Right forelimb (tissue), 1 donor: ENCODE measurements at regions not wholly inside any gene's neighbourhood (a gene's known extent, or its start where the extent isn't known, plus 50 kb on each side); places are given as distances from the start of the nearest gene placed in this dataset.

ENCODE experiments used
- DNase-seq: peaks from one replicate; pipeline ENCODE4 v3.0.0-alpha.2; 2018

DNA sequence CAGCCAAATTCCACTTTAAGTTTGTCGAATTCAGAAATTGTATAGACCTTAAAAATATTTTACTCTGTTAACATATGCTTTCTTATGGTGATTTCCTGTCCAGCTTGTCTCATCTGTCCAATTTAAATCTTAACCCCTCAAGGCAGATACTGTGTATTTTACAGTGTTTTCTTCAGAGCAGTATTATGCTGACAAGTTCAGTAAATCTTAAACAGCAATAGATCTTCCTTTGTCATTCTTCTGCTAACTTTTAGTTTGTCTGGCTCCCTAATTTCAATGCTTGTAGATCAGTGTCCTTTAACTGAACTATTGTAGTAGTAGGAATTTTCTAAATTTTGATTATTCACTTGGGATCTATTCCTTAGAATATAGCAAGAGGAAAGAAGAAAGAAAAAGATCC, 52.8 kb upstream of the MEIS1 start:
- DNase-seq = no peak

DNA sequence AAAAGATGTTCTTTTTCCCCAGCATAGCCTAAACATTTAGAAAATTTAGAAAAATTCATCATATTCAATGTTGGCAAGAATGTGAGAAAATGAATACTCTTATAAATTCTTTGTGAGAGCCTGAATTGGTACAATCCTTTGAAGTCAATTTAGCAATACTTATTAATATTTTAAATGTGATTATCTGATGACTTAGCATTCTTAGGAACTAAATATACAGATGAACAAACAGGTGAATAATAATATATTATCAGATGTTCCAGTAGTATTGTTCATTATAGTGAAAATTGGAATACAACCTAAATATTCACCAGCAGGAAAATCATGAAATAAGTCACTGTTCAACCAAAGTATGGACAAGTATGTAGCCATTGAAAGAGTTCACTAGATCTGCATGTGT, 55.5 kb upstream of the MEIS1 start:
- DNase-seq = no peak

DNA sequence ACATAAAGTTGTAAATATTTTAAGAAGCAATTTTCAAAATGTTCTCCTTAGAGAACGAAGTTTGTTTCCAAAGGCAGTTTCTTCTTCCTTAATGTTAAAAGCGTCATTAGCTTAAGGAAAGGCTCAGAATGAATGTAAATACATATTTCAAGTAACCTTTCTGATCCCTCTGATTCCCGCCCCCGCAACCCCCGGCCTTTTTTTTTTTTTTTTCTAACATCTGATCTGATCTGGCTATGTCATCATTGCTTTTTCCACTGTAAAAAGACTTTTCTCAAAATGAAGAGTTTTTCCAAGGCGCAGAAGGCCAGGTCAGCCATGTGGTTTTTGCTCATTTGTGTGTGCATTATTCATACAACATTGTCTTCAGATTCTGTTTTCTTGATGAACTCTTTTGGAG, 57.1 kb upstream of the MEIS1 start:
- no peak for DNase-seq

DNA sequence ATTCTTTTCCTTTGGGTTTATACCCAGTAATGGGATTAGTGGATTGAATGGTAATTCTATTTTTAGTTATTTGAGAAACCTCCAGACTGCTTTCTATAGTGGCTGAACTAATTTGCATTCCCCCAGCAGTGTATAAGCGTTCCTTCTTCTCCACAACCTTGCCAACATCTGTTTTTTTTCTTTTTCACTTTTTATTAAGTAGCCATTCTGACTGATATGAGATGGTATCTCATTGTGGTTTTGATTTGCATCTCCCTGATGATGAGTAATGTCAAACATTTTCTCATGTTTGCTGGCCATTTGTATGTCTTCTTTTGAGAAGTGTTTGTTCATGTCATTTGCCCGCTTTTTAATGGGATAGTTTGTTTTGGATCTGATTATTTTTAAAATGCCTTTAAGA, 64.1 kb upstream of the MEIS1 start:
- no peak for DNase-seq

DNA sequence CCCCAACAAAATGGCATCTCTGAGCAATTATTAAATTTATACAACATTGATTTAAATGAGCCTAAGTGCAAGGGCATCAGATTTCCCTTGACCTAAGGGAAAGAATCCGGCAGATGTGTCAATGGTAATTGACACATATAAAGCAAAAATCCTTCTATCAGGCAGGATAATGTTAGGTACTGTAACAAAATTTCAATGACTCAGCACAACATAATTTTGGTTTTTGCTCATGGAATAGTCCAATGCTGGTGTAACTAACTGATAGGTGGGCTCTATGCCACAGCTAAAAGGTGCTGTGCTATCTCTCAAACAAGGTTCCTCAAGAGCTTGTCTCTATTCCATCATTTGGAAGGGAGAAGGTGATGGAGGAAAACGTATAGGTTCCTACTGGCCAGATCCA, 68.3 kb upstream of the MEIS1 start:
- no peak for DNase-seq

DNA sequence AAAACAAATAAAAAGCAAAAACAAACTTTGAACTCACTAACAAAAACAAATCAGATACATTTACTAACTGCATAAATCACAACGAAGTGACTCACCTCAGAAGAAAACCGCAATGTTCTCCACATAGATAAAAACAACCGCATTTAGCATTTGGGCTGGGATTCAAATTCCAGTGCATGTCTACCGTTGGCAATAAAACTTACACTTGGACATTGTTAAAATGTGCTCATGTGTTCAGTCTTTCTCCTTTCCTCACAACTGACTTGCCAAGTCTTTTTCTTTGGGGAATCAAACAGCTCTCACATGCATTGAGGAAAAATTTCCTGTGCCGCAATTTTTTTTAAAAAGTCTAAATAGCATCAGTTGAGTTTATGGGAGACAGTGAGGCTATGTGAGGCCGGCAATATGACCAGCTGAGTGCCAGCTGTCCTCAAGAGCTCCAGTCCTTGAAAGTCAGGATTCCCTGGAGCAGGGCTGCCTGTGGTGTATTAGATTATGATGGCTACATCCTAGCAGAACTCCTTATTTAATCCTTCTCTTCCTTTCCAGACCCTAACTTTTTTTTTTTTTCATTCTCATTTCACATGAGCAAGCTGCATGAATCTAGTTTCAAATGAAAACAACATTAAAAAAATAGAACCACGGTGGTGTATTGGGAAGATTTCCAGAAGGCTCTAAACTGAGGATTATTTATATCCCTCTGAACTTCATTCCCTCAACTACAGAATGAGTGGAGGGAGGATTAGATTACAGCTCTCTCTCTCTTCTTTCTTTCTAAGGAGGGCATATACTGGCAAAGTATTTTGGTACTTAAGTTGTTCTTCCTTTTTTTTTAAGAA, 70.2 kb upstream of the MEIS1 start:
- no peak for DNase-seq

DNA sequence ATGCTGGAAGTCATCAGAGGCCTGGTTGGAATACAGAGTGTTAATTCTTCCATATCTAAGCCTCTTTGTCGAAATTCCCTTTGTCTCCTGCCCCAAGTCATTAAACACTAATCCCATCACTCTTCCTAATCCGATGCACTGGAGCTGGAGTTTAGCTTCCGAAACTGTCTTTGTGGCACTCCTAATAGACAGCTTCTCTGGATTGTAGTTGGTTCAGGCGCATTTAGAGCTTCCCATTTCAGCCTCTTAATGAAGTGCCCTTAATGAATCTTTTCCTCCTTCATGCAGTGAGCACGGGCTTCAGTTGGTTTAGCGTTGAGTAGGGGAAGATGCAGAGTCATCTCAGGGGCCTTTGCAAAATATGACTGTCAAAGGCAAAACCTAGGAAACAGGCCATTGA, 72.2 kb upstream of the MEIS1 start:
- DNase-seq = no peak

DNA sequence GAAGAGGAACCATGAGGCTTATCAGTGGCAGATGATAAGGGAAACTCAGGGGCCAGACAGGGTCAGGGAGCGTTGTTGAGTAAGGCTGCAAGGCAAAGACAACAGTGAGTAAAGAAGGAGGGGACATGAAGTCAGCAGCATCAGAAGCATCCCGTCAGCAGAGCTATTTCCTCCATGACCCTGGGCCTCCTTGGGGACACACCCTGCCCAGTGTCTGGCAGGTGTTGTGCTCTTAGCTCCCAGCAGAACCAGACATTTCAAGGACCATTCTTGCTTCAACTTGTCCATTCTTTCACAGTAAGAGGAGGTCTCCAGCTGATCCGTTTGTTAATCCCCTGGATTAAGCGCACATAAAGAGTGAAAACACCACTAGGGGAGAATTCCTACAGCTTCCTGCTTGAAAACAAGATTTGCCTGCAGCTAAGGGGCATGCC, 88.7 kb upstream of the MEIS1 start:
- no peak for DNase-seq

DNA sequence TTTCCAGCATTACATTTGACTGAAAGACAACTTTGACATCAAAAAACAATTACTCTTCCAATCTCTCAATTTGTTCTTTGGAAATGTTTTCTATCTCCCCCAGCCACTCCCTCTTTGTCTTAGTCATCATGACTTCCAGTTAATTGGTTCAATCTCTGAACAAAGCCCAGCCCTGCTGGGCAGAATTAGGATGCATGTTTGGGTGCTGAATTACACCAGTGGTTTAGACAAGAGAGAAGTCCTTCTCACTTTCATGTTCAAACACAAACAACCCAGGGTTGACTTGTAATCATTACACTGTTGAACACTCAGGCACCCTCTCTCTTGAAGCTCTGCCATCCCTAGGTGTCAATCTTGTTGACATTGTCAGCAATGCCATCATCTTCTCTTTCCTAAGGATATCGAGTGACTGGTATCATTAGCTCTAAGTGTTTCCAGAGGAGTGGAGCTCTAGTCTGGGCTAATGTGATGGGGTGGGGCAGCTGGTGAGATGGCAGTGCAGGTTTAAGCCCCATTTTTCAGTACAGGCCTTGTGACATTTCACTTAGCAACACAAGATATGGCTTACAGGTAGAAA, 90.8 kb upstream of the MEIS1 start:
- DNase-seq = no peak

DNA sequence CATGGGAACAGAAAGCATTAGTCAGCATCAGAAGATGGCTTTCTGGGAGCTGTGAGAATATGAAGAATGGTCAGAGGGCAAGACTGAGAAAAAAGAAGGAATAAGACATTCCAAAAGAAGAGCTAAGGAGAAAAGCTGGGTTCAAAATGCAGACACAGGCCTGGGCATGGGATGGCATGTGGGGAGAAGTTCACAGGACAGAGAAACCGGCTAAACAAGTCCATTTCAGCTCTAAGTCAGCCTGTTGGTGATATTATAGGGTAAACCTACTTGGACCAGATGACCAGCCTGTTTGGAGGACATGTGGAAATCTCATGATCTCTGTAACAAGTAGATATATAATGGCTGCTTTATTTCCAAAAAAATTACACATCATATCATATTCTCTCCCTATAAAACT, 91.7 kb upstream of the MEIS1 start:
- DNase-seq = no peak

DNA sequence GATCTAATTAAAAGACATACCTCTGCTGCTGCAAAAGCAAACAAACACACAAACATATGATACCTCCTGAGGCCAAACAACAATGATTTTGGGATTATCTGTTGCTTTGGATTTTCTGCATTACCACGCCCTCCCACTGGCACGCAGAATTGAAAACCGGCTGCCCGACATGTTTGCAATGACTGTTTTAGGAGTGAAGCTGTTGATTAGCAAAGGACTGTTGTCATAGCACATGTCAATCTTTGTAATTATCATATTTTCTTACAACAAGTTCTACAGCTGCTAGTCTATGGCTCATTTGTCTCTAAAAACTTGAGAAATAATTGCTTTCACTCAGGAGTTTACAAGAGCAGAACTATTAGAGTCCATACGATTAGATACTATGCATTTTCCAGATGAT, 94.4 kb upstream of the MEIS1 start:
- no peak for DNase-seq

DNA sequence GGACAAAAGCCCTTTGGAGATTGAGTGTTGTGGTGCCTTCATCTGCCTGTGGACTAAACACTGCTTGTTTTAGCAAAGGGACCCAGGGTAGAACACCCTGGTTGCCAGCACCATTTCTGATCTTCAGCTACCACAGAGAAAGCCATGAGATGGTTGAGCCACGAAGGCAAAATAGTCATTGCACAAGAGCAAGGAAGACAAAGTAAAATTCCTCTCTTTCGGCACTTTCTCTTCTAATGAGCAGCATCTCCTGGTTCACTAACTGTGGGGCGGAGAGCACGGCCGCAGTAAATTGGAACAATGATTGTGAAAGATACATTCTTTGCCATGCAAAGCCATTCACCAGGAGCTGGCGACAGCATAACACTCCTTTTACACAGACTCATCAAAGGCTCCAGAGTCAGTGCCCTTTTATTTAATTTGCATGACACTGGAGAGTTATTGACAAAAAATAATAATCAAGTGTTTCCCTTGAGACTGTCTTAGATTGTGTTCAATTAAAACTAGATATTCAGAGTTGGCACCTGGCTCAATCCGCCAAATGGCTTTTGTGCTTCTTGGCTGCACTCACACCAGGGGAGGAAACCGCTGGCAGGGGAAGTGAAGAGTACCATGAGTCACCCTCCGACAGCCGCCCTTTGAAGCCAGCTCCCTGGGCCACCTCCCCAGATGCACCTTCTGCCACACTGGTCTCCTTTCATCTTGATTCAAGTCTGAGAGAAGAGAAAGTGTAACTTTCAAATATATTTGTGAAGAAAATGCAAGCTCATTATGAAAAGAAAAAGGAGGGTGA, 100.5 kb upstream of the MEIS1 start:
- no peak for DNase-seq

DNA sequence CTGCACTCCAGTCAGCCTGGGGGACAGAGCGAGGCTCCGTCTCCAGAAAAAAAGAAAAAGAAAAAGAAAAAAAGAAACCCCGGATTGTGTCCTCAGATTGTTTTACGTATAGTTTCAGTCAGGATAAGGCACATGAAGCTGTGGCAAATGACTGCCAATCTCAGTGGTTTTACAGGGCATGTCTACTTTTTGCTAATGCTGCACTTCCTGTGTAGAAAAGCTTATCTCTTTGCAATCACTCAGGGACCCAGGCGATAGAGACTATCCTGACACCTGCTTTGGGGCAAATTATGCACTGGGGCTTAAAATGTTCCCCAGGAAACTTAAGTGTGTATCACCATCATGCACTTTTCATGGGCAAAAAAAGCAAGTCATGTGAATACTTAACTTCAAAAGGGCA, 103.7 kb upstream of the MEIS1 start:
- DNase-seq = no peak

DNA sequence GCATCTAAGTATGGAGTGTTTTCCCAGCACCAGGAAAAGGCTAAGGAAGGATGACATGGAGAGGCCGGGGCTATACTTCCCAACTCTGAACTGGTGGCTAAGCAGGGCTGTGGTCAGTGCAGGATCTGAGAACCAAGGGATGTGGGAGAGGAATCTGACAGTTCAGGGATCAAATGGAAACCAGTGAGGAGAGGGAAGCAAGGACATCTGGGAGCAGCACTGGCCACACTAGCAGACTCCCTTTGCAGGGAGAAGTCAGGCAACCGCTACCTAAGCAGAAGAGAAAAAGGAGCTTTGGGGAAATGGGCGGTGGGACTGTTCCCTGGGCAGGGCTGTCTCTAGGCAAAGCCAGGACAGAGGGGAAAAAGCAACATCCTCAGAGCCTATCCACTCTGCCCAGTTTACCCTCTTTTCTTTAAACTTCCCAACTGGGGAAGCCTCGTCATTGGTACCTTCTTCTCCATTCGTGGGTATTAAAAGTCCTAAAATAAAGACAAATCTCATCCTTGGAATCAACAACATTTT, 105.8 kb upstream of the MEIS1 start:
- DNase-seq = no peak

DNA sequence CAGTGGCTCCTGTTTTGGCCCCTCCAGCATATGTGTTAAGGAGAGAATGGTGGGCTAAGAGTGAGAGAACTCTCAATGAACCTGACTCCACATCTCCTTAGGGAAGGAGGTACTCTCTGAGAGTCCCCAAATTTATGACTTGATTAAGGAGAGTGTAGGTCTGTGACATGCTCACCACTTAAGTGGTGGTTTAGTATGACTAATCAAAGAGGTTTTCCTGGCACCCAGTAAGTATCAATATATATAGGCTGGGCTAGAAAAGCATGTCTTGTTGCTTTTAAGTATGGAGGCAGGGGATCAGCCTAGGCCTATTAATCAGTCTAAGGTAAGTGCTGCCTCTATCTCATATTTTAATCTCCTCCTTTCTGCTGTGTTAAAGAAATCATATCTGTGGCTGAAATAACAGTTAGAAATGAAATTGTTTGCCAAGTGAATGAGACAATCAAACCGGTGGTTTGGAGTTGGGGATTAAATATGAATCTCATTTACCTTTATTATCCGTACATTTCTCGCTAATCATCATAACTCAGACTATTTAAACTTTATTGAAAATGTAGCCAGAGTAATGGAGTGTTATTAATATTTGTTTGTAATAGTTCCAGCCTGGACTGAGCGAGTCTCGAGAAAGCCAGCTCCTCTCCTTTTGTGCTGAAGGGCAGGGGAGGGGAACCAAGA, 107.7 kb upstream of the MEIS1 start:
- no peak for DNase-seq

DNA sequence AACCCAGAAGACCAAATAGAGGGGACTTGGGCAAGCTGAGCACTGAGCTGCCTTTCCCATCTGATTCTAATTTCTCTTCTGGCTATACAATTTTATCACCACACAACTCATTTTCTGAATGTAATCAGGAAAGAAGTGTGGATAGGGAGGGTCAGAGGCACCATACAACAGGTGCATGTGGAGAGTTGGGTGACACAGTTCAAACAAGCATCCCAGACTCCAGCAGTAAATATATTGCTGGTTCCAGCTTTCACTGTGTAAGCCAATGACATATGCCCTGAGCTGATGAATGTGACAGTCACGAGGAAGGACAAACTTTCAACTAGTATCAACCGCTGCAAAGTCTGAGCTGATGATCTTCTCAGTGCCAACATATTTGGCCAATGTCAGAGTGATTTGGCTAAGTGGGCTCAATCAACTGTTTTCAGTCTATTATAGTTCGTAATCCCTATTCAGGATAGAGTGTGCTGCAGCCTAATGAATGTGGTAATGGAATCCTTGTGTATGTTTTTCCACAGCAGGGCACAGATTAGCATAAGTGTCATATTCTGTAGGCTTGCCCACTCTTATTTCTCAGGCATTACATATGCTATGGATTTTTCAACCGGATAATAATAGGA, 109.9 kb upstream of the MEIS1 start:
- DNase-seq = no peak

DNA sequence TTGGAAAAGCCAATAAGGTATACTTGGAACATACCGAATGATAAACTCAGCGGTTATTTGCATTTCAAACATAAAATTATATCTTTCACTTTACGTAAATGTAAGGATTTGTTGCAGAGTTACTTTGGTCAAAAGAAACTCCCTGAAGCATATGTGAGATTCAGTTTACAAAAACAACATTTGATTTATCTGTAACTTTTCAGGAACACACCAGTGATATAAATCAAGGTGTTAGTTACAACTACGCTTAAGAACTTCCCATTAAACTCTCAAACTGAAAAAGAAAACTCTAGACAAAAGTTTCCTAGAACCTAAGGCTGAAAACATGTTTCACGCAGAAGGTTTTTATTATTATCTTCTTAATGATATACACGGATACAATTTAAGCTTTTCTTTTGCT, 110.6 kb upstream of the MEIS1 start:
- DNase-seq = no peak

DNA sequence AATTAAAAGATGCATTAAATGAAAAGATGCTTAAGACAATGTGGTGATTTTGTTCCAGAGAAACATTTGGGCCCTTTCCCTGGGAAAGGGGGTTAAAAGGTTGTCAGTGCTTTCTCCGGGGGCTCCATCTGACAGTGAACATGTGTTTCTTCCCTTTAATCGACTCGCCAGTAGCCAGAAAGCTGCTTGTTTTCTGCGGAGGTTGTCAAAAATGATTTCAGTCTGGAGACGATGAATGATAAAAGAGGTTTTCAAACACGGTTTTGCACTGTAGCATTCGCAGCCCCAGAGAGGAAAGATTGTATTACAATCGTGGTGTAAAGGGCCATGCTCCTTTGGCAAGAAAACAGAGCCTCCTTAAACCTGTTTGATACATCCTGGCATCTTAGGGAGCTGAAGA, 111.5 kb upstream of the MEIS1 start:
- DNase-seq = no peak

DNA sequence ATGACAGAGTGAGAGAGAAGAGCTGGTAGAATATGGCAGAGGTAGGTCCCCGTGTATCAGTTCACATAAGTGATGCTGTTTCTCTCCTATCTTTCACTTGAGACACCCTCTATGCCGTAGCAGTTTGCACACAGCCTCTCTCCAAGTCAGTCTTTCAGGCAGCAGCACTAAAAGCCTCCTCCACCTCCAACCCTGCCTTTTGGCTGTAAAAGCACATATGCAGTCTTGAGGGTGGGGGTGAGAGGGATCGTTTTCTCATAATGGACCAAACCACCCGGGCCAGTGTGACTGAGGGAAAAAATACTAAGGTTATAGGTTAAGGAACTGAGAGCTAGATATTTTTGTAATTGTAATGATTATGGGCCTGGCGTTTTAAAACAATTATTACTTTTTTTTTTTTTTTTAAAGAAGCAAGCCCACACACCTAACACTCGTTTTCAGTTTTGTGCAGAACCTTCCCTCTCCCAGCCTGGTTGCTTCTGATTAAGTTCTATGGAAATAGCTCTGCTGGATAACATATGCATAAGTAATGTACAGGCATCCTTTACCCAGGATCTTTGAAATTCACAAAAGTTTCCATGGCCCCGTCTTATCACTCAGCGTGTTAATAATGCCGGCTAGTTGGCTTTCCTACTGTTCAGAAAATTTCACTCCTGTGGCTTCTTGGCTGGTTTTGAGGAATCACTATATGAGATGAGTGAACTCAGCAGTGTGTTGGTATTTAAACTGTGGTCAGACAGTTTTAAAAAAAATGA, 112.2 kb upstream of the MEIS1 start:
- DNase-seq = no peak

DNA sequence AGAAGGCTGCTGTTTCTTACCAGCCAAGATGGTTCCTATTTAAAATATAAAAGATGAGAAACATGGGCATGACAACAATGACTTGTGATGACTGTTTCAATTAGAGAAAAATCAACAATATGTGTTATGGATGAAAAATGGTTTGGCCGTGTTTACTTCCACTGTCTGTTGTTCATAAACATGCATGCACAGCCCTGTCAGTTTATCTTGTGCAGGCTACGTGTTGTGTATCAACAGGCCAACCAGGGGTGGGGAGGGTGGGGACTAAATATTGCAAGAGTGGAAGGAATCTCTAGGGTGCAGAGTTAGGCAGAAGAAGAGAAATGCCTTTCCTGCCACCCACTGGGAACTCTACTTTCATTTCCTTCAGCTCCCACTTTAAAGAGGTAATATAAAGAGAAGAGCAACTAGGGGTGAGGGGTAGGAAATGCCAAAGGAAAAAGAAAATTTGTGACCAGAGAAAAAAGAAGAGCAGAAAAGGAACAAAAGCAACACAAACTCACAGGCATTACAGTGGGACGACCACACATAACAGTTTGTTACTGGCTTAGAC, 116.8 kb upstream of the MEIS1 start:
- DNase-seq = no peak

DNA sequence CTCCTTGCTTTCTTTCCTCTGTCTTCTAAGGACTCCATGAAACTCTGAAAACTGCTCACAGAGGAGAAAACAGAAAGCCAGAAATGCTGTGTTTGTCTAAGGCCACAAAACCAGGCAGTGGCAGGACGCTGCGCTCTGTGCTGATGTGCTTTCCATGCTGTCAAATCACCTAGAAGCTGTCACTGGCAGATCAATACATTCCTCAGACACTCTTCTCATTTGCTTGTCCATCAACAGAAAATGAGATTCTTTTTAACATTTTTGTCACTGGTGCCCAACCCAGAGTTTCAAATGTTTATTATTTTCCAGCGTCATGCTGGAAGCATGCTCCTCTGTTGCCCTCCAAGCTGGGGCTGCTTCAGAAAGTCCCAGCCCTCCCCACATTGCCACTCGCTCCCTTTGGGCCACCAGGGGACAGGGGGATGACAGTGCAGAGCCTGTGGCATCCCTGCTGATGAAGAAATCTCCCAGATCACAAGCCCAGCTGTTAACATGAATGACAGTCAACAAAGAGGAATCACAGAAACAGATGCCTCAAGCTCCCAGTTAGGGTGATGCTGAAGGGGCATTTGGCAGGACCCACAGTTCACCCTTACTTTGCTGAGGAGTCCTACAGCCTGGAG, 117.5 kb upstream of the MEIS1 start:
- DNase-seq = no peak
